ENCODE measurements at regions not wholly inside any gene's neighbourhood (a gene's known extent, or its start where the extent isn't known, plus 50 kb on each side); places are given as distances from the start of the nearest gene placed in this dataset.

DNA sequence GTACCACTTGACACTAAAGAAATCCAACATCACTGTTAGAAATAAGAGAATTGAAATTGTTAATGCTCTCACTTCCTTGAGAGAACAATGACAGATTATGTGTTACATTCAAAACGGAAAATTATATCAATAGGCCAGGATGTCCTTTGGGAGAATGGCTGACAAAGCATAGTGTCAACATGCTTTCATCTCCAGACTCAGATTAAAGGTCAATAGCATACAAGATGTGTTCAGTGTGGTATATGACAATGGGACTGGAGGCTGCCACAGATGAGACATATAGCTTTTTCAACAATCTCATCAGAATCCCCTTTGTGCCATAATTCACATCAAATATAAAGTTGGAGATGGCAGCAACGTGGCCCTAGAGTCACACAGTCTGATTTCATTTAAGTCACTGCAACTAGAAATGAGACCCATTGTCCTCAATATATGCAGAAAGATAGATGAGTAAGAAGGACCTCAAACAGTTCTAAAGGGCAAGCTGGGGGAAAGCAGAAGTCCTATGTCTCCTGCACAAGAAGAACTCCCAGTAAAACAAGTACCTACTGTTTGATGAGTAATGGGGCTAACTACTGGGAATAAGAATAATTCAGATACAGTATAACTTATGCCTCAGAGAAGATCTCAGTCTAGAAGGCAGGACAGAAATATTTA is 327.9 kb downstream of the TTLL7 start:
- DNase-seq = no peak

DNA sequence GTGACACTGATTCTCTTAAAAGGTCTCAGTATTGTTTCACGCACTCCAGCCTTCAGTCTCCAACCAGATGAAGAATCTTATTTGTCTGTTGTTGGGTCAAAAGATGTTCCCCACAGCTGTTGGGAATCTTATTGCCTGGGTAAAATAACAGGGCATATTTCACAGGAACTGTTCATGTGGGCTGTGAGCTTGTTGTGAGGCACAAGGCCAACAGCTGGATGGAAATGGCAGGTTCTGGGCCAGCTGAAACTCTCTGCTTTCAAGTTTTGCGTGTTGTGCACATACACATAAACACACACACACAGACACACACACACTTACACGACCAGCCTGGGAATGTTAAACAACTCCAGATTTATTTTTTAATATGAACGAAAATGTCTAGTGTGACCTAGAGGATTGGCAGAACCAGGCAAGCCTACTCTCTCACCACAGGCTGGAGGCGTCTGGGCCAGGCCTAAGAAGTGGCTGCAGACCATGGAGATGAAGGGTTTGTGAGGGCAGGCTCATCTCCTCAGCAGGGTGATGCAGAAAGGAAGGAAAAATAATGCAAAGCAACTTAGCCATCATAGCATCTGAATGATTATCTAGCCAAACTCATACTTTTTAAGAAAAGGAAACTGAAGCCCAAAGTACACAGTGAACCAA is 357.0 kb downstream of the TTLL7 start:
- DNase-seq = no peak

DNA sequence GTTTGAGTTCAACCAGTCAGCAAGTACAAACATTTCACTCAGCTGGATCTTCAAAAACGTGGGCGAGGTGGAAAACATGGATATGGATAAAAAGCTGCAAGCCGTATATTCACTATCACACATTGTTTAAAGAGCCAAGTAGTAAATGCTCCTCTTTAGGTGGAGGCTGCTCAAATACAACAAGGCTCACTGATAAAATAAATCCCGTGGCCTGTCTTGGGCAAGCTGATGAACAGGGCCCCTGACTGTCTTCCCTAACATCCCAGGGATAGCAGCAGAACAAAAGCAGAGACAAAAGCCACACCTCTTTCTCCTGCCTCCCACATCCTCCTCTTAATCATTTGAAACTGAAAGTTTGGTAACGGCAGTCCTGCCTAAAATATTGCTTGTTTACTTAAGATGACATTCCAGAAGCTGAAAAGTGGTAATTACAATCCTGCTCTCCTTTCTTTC is 357.7 kb downstream of the TTLL7 start:
- no peak for DNase-seq

DNA sequence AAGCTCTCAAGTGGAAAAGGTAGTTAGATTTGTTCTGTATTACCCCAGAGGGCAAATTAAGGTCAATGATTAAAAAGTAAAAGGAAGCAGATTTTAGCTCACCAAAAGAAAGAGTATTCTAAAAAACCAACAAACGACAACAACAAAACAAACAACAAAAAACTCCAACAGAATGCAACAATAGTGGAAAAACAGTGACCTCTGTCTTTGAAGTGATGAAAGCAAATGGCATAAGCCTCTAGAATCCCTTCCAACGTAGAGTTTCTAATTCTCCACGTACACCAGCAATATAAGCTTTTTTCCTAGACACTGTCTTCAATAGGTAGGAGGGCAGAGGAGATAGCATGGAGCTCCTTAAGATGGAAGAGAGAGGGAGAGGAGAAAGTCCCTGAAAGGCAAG is 359.1 kb downstream of the TTLL7 start:
- DNase-seq = no peak

DNA sequence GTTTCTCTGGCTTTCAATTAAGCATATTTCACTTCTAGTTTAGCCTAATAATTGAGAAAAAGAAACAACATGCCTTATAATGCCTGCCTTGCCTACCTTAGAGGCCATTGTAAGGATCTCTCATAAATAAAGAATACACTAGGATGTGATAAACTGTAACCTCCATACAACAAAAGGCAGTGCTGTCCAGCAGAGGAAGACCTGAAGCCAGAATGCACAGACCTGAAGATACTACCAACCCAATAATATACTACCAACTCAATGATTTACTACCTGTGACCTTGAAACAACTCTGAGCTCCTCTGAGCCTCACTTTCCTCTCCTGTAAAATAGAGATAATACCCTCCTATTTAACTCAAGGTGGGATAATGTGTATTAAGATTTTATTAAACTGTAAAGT is 361.3 kb downstream of the TTLL7 start:
- DNase-seq = no peak

DNA sequence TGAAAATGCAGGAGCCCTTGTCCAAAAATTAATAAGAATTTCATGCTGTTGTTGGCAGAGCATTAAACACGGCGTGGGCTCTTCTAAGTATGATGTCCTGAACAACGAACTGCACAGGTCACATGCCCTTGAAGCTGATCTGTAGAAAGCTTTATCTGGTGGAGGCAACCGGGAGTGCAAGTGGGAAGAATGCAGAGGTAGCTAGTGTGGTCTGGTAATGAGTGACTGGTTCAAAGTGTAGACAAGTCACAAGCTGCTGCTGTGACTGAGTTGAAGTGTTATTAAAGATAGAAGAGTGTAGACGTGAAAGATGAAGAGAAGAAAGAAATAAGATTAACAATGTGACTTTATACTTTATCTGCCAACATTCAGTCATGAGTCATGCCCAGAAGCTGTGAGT is 361.9 kb downstream of the TTLL7 start:
- no peak for DNase-seq

DNA sequence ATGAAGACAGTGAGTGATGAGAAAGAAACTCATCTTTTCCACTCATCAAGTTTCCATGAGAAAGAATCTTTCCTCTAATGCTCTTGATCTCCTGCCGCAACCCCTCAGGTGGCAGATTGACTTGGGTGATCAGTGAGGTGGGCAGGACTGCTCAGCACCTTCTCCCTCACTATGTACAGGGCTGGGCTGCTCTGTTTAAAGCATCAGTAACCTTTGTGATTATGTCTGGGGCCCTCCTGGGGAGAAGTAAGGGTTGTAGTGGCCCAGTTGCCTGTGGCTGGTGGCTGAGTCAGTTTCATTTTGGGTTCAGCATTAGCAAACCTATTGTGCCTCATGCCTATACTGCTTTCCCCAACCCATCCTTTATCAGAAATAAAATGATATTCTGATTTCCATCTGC is 366.0 kb downstream of the TTLL7 start:
- DNase-seq = no peak

DNA sequence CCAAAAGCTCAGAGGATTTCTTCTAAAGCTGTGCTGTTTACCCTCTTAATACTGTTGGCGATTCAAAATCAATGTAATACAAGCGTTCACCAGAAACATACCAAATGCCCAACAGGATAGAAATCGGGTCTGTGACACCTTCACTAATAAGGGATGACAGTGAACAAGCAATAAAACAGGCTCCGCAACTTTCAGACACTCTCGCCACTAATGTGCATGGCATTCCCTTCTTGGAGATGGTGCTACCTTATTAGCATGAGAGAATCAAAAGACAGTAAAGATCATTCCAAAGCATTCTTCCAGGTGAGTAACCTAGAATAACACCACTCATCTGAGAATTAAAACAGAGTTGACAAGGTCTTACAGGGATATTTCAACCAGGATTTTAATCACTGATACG is 367.1 kb downstream of the TTLL7 start:
- no peak for DNase-seq

DNA sequence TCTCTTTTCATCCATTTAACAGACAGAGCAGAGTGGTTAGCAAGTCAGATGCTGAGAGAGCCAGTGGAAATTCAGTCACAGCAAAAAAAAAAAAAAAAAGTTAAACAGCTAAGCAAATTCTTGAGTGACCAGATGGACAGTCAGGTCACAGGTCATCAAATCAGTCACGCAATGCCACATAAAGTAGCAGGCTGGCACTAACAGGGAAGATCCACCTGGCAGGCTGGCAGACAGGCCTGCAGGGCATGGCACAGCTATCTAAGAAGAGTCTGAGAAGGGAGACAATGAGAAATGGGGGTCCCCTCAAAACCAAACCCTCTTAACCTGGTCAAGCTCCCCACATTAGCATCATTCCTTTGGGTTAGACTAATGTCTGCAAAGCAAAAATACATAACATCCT is 371.9 kb downstream of the TTLL7 start:
- no peak for DNase-seq

DNA sequence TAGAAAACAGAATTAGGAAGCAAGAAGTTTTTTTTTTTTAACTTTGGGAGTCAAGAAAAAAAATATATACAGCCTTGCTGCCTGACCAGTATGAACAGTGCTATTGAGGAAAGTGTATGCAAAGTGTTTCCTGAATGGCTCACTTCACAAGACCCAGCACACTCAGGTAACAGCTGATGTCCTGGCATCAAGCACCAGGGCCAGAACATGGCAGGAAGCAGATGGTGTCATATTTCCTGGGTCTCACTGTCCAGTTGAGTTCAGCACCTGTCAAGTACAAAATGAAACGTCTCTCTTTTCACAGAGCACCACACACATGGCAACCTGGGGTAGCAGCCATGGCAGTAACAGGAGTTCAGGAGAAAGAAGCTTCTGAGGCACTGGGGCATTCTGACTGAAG is 372.3 kb downstream of the TTLL7 start:
- no peak for DNase-seq

DNA sequence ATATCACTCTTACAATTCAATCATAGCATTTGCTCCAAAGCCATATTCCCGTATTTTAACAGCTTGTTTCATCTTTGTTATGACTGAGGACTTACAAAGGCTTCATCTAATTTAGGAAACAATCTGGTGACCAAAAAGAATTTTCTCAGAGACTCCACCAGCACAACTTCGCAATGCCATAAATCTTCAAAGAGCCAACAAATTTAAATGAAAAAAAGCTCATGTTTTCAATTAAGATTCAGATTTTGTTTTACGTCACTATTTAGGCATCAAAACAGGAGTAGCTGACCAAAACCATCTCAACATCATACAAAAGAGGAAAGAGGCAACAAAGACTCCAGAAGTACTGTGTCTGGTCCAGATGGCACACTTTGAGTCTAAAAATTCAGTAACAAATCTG is 373.3 kb downstream of the TTLL7 start:
- no peak for DNase-seq

DNA sequence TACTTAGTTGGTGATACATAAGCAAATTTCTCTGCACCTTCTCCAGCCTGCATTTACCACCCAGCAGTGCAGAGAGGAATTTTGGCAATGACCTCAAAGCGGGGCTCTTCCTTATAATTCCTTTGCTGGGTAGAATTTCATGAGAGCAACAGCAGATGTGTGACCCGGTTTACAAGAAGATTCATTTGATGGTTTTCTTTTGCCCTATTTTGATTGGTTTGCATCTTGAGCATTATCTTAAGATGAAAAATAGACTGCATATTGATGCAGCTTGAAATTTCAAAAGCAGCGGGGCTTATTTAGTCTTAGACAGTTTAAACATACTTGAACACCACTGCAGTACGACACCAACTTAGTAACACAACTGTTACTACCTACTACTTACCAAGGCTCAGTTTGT is 378.9 kb downstream of the TTLL7 start:
- DNase-seq = no peak

DNA sequence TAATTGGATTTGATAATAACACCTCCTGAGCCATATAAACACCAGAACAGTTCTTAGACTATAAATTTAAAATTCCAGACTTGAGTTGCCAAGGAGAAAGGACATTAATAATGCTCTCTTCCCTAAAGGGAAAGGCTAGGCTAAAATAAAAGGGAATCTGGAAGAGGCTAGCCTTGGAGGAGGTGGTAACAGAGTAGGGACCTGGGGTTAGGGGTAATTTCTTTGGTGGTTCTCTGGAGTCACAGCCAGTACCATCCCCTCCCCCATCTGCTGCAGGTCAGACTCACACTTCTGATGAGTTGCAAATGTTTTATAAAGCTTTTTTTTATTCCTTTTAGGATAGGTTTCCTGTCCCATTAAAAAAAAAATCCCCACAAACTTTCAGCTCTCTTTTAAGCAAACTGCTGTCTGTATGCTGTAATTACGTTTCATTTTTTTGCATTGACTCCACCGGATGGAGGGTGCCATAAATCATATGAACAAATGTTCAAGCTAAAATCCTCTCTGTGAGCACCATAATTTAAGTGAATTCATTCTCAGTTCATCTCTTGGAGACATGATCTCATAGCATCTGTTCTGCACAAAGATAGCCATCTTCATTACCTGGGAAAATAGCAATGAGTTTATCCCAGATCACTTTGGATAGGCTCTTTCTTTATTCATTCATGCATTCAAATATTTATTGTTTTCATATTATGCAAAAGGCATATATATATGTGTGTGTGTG is 379.6 kb downstream of the TTLL7 start:
- DNase-seq = no peak

DNA sequence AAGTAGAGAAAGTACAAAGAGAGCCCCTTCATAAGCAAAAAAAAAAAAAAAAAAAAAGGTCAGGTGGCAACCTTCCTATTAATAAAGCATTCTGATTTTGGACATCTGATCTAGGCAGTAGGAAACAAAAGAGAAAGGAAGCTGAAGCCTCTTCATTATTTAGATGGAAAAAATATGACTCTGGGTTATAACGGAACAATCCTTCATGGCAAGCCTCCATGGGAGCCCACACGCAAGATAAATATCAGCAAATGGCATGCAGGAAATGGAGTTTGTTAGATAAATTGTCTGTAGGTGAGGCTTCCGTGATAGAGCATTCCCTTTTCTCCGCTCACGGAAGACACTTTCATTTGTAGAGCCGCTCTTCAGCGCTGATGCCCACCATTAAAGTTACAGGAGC is 381.0 kb downstream of the TTLL7 start:
- DNase-seq = no peak

DNA sequence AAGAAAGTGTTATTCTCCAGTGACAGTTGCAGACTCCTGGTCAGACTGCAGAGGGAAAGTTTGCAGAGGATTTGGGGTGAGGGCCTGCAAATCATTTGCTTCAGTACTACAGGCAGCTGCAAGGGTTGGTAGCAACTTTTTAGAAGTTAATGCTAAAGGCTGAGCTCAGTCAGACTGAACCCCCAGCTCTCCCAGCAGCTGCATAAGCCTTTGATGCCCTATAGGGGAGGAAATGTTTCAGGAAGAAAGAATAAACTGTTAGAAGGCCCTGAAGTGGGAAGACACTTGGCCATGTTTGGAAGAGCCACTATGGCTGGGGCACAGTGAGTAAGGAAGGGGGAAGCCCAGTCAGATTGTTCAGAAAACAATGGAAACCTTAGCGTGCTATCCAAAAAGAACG is 383.6 kb downstream of the TTLL7 start:
- no peak for DNase-seq

DNA sequence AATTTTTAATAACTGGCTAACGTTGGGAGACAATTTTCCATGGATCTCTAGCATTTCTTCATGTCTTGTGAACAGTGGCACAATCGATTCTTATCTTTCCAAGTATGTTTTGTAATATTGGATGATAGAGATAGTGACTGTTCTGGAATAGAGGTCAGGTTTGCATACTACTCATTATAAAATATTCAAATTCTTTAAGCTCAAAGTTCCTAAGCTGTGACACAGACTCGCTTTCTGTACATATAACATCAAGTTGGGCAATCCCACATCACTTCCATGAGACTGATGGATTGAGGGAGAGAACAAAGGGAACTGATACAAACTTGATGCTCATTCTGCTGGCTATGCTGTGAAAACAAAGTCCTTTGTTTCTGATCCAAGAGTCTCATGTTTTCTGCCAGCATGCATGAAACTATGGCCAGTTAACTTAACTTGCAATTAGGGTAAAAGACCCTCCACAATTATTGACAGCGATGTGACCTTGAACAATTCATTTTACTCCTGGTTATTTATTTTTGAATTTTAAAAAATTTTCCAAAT is 392.4 kb downstream of the TTLL7 start:
- no peak for DNase-seq

DNA sequence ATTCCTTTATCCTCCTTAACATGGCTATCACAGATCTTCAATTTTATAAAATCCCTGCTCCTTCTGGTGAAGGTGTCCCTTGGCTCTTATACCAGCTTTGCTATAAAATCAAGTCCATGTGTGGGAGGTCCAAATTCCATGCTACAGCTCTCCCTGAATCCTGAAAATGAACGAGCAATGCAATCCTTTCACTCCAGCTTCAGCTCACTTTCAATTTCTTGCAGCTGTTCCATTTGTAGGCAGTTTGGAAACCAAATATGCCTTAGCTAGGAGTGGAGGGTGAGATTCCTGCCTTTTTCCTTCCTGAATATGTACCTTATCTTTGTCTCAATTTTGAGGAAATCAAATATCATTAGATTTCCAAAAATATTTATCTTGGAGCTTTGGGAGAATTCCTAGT is 402.6 kb downstream of the TTLL7 start:
- no peak for DNase-seq

DNA sequence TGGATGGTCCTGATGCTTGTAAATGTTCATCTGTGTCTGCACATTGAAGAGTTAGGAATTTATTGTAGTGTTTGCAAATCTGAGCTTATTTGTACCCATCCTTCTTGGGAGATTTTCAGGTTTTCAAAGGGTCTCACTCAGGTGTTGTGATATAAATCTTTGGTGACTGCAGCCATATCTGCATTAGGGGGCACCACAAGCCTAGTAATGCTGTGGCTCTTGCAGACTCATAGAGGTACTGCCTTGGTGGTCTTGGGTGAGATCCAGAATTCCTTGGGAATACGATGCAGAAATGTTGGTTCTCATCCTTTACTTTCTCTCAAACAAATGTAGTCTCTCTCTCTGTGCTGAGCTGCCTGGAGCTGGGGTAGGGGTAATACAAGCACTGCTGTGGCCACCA is 405.9 kb downstream of the TTLL7 start:
- DNase-seq = no peak

DNA sequence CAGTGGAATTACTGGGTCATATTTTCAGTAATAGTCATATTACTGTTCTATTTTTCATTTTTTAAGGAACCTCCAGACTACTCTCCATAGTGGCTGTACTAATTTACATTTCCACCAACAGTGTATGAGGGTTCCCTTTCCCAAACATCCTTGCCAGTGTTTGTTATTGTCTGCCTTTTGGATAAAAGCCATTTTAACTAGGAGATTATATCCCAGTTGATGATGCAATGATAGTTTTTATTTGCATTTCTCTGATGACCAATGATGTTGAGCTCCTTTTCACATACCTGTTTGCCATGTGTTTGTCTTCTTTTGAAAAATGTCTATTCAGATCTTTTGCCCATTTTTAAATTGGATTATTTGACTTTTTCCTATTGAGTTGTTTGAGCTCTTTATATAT is 410.8 kb downstream of the TTLL7 start:
- no peak for DNase-seq

DNA sequence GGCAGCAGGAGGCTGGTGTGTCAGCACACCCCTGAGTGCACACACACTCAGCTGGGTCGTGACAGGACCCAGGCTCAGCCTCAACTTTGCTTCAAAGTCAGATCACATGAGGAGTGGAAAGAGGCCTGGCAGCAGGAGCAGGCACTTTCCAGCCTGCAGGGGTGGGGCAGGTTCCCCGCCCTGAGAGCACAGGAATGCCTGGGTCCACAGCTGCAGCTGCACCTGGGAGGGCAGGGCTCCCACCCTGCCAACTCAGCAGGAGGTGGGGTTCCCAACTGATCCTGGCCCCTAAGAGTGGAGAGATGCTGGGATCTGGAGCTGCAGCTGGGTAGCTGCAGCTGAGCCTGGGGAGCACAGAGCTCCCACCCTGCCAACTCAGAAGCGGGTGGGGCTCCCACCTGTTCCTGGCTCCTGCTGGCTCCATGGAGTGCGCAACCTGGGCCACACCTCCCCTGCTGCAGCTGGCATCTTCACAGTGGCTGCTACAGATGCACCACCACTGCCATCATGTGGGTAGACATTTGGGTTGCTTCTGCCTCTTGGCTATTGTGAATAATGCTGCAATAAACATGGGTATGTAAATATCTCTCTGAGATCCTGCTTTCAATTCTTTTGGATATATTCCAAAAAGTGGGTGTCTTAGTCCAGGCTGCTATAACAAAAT is 415.4 kb downstream of the TTLL7 start:
- DNase-seq = no peak

DNA sequence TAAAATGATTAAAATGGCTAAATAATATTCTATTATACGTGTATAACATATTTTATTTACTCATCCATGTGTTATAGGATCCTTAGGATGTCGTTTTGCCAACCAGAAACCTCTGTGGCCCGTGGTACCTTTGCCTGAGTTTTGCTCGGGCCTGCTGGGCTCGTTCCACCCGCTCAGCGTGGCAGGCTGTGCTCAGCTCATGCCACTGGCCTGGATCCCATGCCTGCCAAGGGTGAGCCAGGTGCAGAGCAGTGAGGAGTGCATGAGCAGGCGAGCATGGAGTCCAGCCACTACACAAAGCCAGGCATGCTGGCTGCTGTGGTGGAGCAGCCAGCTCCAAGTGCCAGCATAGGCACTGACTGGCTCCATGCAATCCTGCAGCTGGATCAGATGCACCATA is 417.2 kb downstream of the TTLL7 start:
- DNase-seq = no peak

DNA sequence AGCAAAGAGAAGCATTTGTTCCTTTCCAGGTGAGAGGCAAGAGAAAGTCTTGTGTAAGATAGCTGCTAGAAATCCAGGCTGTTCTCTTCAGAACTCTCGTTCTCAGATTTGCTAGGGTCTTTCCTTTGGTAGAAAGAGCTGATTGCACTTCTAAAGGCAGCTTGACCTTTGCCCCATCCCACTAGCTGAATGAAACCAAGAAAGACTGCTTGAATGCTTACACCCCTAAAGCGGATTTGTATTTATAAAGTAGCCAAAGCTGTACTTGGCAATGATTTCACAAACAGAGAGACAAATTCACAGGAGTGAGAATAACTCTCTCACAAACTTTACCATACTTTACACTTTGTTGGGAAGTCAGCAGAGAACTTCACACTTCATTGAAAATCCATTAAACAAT is 424.1 kb downstream of the TTLL7 start:
- no peak for DNase-seq

DNA sequence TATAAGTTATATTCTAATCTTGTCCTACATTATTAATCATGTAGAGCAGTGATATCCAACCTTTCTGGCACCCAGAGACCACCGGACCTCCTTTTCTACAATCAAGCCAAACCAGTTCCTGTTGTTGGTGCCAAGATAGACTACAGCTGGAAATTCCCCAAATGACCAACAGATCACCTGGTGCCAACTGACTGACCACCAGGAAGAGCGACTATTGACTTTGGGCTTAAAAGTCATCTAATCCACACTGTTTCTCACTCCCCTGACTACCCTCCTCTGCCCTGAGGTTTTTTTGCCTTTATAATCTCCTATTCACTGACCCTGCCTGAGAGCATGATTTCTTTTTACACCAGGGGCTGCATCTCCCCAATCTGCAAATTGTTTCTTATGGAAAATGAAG is 425.2 kb downstream of the TTLL7 start:
- no peak for DNase-seq

DNA sequence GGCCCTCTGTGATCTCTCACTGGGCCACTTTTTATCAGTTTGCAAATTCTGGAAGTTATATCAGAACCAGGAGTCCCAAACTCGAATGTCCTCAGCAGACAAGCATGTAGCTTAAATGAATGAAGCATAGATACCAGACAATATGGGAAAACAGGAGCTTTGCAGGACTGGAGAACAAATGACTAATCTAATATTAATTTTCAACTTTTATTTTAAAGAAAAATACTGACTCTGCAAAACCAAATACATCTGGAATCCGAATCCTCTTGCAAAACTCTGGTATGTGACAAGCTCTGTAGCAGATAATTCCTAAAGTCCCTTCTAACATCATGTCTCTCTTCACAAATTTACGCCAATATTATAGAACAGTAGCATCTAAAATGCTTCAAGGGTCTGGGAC is 427.4 kb downstream of the TTLL7 start:
- DNase-seq = no peak

Data from NCI-H226 (cell line).